HCT116 (cell line): ENCODE measurements at regions not wholly inside any gene's neighbourhood (a gene's known extent, or its start where the extent isn't known, plus 50 kb on each side); places are given as distances from the start of the nearest gene placed in this dataset.

Experiments
- ATAC-seq: fragments of 200-7000 bp; cut with Tn5 transposase; 2 replicates; pipeline ENCODE4 v1.9.1; 2020; ENCODE audit warnings: mild to moderate bottlenecking, moderate library complexity
- BruUV-seq: library from RNA; stranded (reverse); fragments of 400-500 nt; replicated peaks from 2 replicates; lab custom pipeline; 2021; lab: Mats Ljungman, UMichigan
- CTCF ChIA-PET: fragments of 300-600 bp; sonication (Branson Sonifier 250); formaldehyde crosslinking; loops from one replicate; lab custom pipeline; 2021; ENCODE audit warnings: antibody characterized with exemption; lab: Charles Lee
- POLR2A ChIA-PET: fragments of 300-600, 350-600 bp; sonication (Branson Sonifier 250); formaldehyde crosslinking; loops from one replicate; lab custom pipeline; 2021; ENCODE audit warnings: antibody characterized with exemption; lab: Charles Lee
- RAD21 ChIA-PET, 2 experiments: fragments of 300-600 bp; sonication (Branson Sonifier 250); formaldehyde crosslinking; loops; one replicate each; lab custom pipeline; 2023; ENCODE audit warnings: low total read pairs in 2 of 2; ENCODE audit not compliant: uncharacterized antibody in 2 of 2, unreplicated experiment in 2 of 2, low non-redundant PET in 1 of 2; lab: Charles Lee
- DNase-seq: peaks from one replicate; pipeline ENCODE4 v3.0.0-alpha.2; 2010; ENCODE audit warnings: low read depth, low spot score
- H2AFZ ChIP-seq: fragments of 200-600 bp; shearing (Covaris generic), sonication (generic); 2 replicates; pipeline ENCODE4 v1.6.1; 2017; ENCODE audit warnings: low read depth, mixed run types, mixed read lengths, antibody characterized with exemption, low read length; ENCODE audit not compliant: poor library complexity, severe bottlenecking
- H3K27ac ChIP-seq: 2 replicates; pipeline ENCODE4 v1.5.1; 2012; ENCODE audit warnings: low read depth, low read length
- H3K27me3 ChIP-seq: fragments of 200-600 bp; sonication (generic); 2 replicates; pipeline ENCODE4 v1.6.1; 2016; ENCODE audit warnings: mixed run types, low read length, mixed read lengths; ENCODE audit not compliant: insufficient read depth
- H3K36me3 ChIP-seq, 2 experiments: fragments of 200-500 bp in 1 of 2; fragments of 200-600 bp in 1 of 2; sonication (Bioruptor generic) in 1 of 2; sonication (generic) in 1 of 2; 2 replicates each; pipeline versions ENCODE4 v1.5.1 to v1.6.1; 2014 to 2016; ENCODE audit warnings: low read length in 2 of 2, inconsistent platforms in 1 of 2, mixed read lengths in 1 of 2, mixed run types in 1 of 2; ENCODE audit not compliant: insufficient read depth in 2 of 2, control insufficient read depth in 1 of 2
- H3K4me1 ChIP-seq, 2 experiments: fragments of 200-600 bp in 1 of 2; sonication (generic) in 1 of 2; 2 replicates each; pipeline versions ENCODE4 v1.5.1 to v1.6.1; 2012 to 2017; ENCODE audit warnings: low read length in 2 of 2, inconsistent platforms in 1 of 2, mild to moderate bottlenecking in 1 of 2, mixed read lengths in 1 of 2, mixed run types in 1 of 2, moderate library complexity in 1 of 2; ENCODE audit not compliant: insufficient read depth in 2 of 2, control insufficient read depth in 1 of 2
- H3K4me2 ChIP-seq: fragments of 200-600 bp; sonication (generic); 2 replicates; pipeline ENCODE4 v1.6.1; 2017; ENCODE audit warnings: mixed run types, low read length, mixed read lengths
- H3K4me3 ChIP-seq, 2 experiments: fragments of 200-600 bp in 1 of 2; sonication (generic) in 1 of 2; replicated peaks in 1 of 2; 2 replicates each; pipeline ENCODE4 v1.5.1; 2011 to 2016; ENCODE audit warnings: low read length in 2 of 2, control low read depth in 1 of 2, low read depth in 1 of 2, mild to moderate bottlenecking in 1 of 2, mixed read lengths in 1 of 2, mixed run types in 1 of 2
- H3K79me2 ChIP-seq: fragments of 200-600 bp; sonication (generic); 2 replicates; pipeline ENCODE4 v1.6.1; 2017; ENCODE audit warnings: mild to moderate bottlenecking, mixed run types, low read length, moderate library complexity, mixed read lengths; ENCODE audit not compliant: insufficient read depth
- H3K9ac ChIP-seq: fragments of 200-600 bp; sonication (generic); 2 replicates; pipeline ENCODE4 v1.6.1; 2016; ENCODE audit warnings: low read length, mixed read lengths
- H3K9me2 ChIP-seq: fragments of 200-600 bp; sonication (generic), shearing (Covaris generic); 2 replicates; pipeline ENCODE4 v1.6.1; 2017; ENCODE audit warnings: mixed run types, mild to moderate bottlenecking, moderate library complexity; ENCODE audit not compliant: insufficient read depth
- H3K9me3 ChIP-seq, 2 experiments: fragments of 200-500 bp in 1 of 2; fragments of 200-600 bp in 1 of 2; sonication (Bioruptor generic) in 1 of 2; sonication (generic) in 1 of 2; 2 replicates each; pipeline ENCODE4 v1.6.1; 2014 to 2017; ENCODE audit warnings: low read length in 2 of 2, mixed read lengths in 2 of 2, inconsistent platforms in 1 of 2, low read depth in 1 of 2, mild to moderate bottlenecking in 1 of 2, mixed run types in 1 of 2, moderate library complexity in 1 of 2; ENCODE audit not compliant: control insufficient read depth in 1 of 2, insufficient read depth in 1 of 2
- H4K20me1 ChIP-seq: fragments of 200-600 bp; sonication (generic), shearing (Covaris generic); 2 replicates; pipeline ENCODE4 v1.6.1; 2017; ENCODE audit warnings: mixed run types, mild to moderate bottlenecking, moderate library complexity; ENCODE audit not compliant: insufficient read depth
- ATF3 ChIP-seq: IDR thresholded peaks from 2 replicates; pipeline ENCODE4 v1.6.1; 2012
- FOSL1 ChIP-seq: IDR thresholded peaks from 2 replicates; pipeline ENCODE4 v1.6.1; 2012; ENCODE audit warnings: low read depth
- ZFX ChIP-seq: fragments of 450-650 bp; IDR thresholded peaks from 2 replicates; pipeline ENCODE4 v1.6.1; 2017
- intact Hi-C: fragments of 100-400 bp; cut with micrococcal nuclease; formaldehyde crosslinking; loops from 2 replicates; pipeline ENCODE4 v1.10.0; 2022

GRCh38 chrX:1134976-1135375 lies 77.5 kb downstream of the CRLF2 start:
- no peak overlapping the region for H2AFZ ChIP-seq
- intact Hi-C loops: no loop called here
- no peaks in the 10 kb centered on the region for H3K27me3 ChIP-seq
- RAD21 ChIA-PET: no interaction called here
- no peak overlapping the region for H3K4me3 ChIP-seq
- no peaks in the 10 kb centered on the region for H3K36me3 ChIP-seq
- H3K4me2 ChIP-seq: no peak overlapping the region
- H3K27ac ChIP-seq: no peak overlapping the region
- H3K9me2 ChIP-seq: no peaks in the 10 kb centered on the region
- CTCF ChIA-PET: no interaction called here
- no peaks in the 10 kb centered on the region for H3K79me2 ChIP-seq
- no peak for TF ChIP-seq ATF3
- TF ChIP-seq, all 23 proteins: peak for 0
- DNase-seq: no peak
- Histone ChIP-seq H4K20me1 (no peaks in the 10 kb centered on the region), H3K9ac (no peak overlapping the region), H3K9me3 (no peaks in the 10 kb centered on the region), H3K4me1 (no peaks in the 10 kb centered on the region)
- POLR2A ChIA-PET: no interaction called here
- ATAC-seq: no peak
- no TSS peak for BruUV-seq

- intact Hi-C loops: no loop called here
- no peaks in the 10 kb centered on the region for H3K9me3 ChIP-seq
- BruUV-seq: no TSS peak
Measured at GRCh38 chrX:1134156-1134555, 78.3 kb downstream of the CRLF2 start.

GRCh38 chrX:1126738-1127137 lies 85.7 kb downstream of the CRLF2 start:
- Histone ChIP-seq H3K4me3 (no peak overlapping the region), H3K9me2 (no peaks in the 10 kb centered on the region), H3K36me3 (no peaks in the 10 kb centered on the region), H2AFZ (no peak overlapping the region), H3K4me2 (no peak overlapping the region), H3K27ac (no peak overlapping the region), H3K79me2 (no peaks in the 10 kb centered on the region), H3K27me3 (peaks cover 4% of the 10 kb centered on the region; the same call in 1 of the 2 replicates), H3K4me1 (no peaks in the 10 kb centered on the region), H3K9me3 (no peaks in the 10 kb centered on the region), H3K9ac (no peak overlapping the region), H4K20me1 (no peaks in the 10 kb centered on the region)
- ChIA-PET RAD21 (no interaction called here), CTCF (no interaction called here), POLR2A (no interaction called here)
- no peak for TF ChIP-seq ZFX
- no peak for TF ChIP-seq FOSL1
- no TSS peak for BruUV-seq
- ATAC-seq (no peak), DNase-seq (no peak)
- intact Hi-C loops: no loop called here

More at GRCh38 chrX:1134156-1134555, 78.3 kb downstream of the CRLF2 start:
- no peak for TF ChIP-seq ZFX
- Histone ChIP-seq H3K4me1 (no peaks in the 10 kb centered on the region), H3K79me2 (no peaks in the 10 kb centered on the region), H3K4me2 (no peak overlapping the region), H3K36me3 (no peaks in the 10 kb centered on the region), H3K9me2 (no peaks in the 10 kb centered on the region), H4K20me1 (no peaks in the 10 kb centered on the region), H3K9ac (no peak overlapping the region), H3K4me3 (no peak overlapping the region), H2AFZ (no peak overlapping the region), H3K27ac (no peak overlapping the region), H3K27me3 (no peaks in the 10 kb centered on the region)
- POLR2A ChIA-PET: no interaction called here
- ATAC-seq: no peak
- DNase-seq: no peak
- RAD21 ChIA-PET: no interaction called here
- CTCF ChIA-PET: no interaction called here
